Endothelial cell of umbilical vein (primary cell): ENCODE measurements at regions not wholly inside any gene's neighbourhood (a gene's known extent, or its start where the extent isn't known, plus 50 kb on each side); places are given as distances from the start of the nearest gene placed in this dataset.
A peak's percentile ranks its signal among the peaks of the same experiment; 100 is the strongest.

Experiments
- BruUV-seq: library from RNA; stranded (reverse); fragments of 400-500 nt; replicated peaks from 2 replicates; lab custom pipeline; 2021; lab: Mats Ljungman, UMichigan
- CTCF ChIA-PET: fragments of 300-600, 350-600 bp; sonication (Branson Sonifier 250); formaldehyde crosslinking; loops from one replicate; lab custom pipeline; 2021; ENCODE audit warnings: antibody characterized with exemption, inconsistent platforms; lab: Charles Lee
- POLR2A ChIA-PET: fragments of 300-600, 350-600 bp; sonication (Branson Sonifier 250); formaldehyde crosslinking; loops from one replicate; lab custom pipeline; 2021; ENCODE audit warnings: antibody characterized with exemption, inconsistent platforms; lab: Charles Lee
- DNase-seq: peaks from one replicate; pipeline ENCODE4 v3.0.0-alpha.2; 2011; ENCODE audit warnings: low read depth, low spot score
- FAIRE-seq: peaks from 2 replicates; lab custom pipeline; 2011; peaks lifted over from hg19 to GRCh38; lab: Jason Lieb, UNC
- H2AFZ ChIP-seq: 2 replicates; pipeline ENCODE4 v1.6.0; 2012; ENCODE audit warnings: low read depth, low read length, control low read depth, inconsistent platforms
- H3K27ac ChIP-seq: 2 replicates; pipeline ENCODE4 v1.5.1; 2011; ENCODE audit warnings: low read depth, mild to moderate bottlenecking, control low read depth, low read length, moderate library complexity; ENCODE audit not compliant: insufficient read depth
- H3K27me3 ChIP-seq, 2 experiments: 2 replicates each; pipeline versions ENCODE4 v1.6.0 to v1.6.1; 2011; ENCODE audit warnings: low read length in 2 of 2, mixed read lengths in 1 of 2; ENCODE audit not compliant: control insufficient read depth in 2 of 2, insufficient read depth in 2 of 2
- H3K36me3 ChIP-seq, 2 experiments: 2 replicates in 1 of 2; 3 replicates in 1 of 2; pipeline ENCODE4 v1.5.1; 2011; ENCODE audit warnings: low read length in 2 of 2, mild to moderate bottlenecking in 1 of 2, moderate library complexity in 1 of 2; ENCODE audit not compliant: control insufficient read depth in 2 of 2, insufficient read depth in 2 of 2; ENCODE audit errors: extremely low read depth in 1 of 2
- H3K4me1 ChIP-seq: 3 replicates; pipeline ENCODE4 v1.5.1; 2011; ENCODE audit warnings: mild to moderate bottlenecking, low read length; ENCODE audit not compliant: control insufficient read depth, insufficient read depth; ENCODE audit errors: extremely low read depth
- H3K4me2 ChIP-seq: 2 replicates; pipeline ENCODE4 v1.6.1; 2011; ENCODE audit warnings: low read length, control low read depth, mixed read lengths; ENCODE audit not compliant: insufficient read depth
- H3K4me3 ChIP-seq, 3 experiments: fragments of 200-600 bp in 1 of 3; sonication (generic), shearing (Covaris generic) in 1 of 3; replicated peaks in 1 of 3; 2 replicates each; pipeline ENCODE4 v1.5.1; 2011 to 2016; ENCODE audit warnings: control low read depth in 3 of 3, low read length in 3 of 3, mild to moderate bottlenecking in 2 of 3, inconsistent platforms in 1 of 3, low read depth in 1 of 3, moderate library complexity in 1 of 3; ENCODE audit not compliant: insufficient read depth in 1 of 3
- H3K79me2 ChIP-seq: 2 replicates; pipeline ENCODE4 v1.6.0; 2012; ENCODE audit warnings: low read length, inconsistent platforms; ENCODE audit not compliant: control insufficient read depth, insufficient read depth
- H3K9ac ChIP-seq: replicated peaks from 2 replicates; pipeline ENCODE3; 2011; ENCODE audit warnings: low read length, control low read depth; ENCODE audit not compliant: insufficient read depth; ENCODE audit errors: extremely low read depth
- H3K9me1 ChIP-seq: replicated peaks from 3 replicates; pipeline ENCODE4 v1.6.0; 2011; ENCODE audit warnings: mild to moderate bottlenecking, low read length; ENCODE audit not compliant: control insufficient read depth, insufficient read depth; ENCODE audit errors: extremely low read depth
- H3K9me3 ChIP-seq: replicated peaks from 2 replicates; pipeline ENCODE4 v1.5.1; 2012; ENCODE audit warnings: low read length, inconsistent platforms; ENCODE audit not compliant: control insufficient read depth, insufficient read depth
- H4K20me1 ChIP-seq: replicated peaks from 2 replicates; pipeline ENCODE3; 2011; ENCODE audit warnings: mild to moderate bottlenecking, low read length; ENCODE audit not compliant: control insufficient read depth, insufficient read depth; ENCODE audit errors: extremely low read depth
- CTCF ChIP-seq, 2 donors: IDR thresholded peaks; 1 replicate in 1 of 2; 2 replicates in 1 of 2; pipeline ENCODE4 v1.5.1; 2011; ENCODE audit warnings: low read length in 2 of 2, mild to moderate bottlenecking in 2 of 2, moderate library complexity in 2 of 2, control low read depth in 1 of 2, inconsistent platforms in 1 of 2, low read depth in 1 of 2; ENCODE audit not compliant: insufficient read depth in 1 of 2; ENCODE audit errors: extremely low read depth in 1 of 2
- EZH2 ChIP-seq: IDR thresholded peaks from 2 replicates; pipeline ENCODE4 v1.6.1; 2012; ENCODE audit warnings: borderline replicate concordance, low read depth, mild to moderate bottlenecking, moderate library complexity, low read length, inconsistent platforms; ENCODE audit not compliant: severe bottlenecking
- FOS ChIP-seq: IDR thresholded peaks from 2 replicates; pipeline ENCODE4 v1.6.1; 2011; ENCODE audit warnings: mild to moderate bottlenecking, low read length, moderate library complexity, borderline replicate concordance; ENCODE audit not compliant: insufficient read depth
- GATA2 ChIP-seq: IDR thresholded peaks from 2 replicates; pipeline ENCODE4 v1.7.0; 2011; ENCODE audit warnings: low read depth, mild to moderate bottlenecking, moderate library complexity, mixed read lengths, low read length; ENCODE audit not compliant: insufficient read length, insufficient read depth
- JUN ChIP-seq: IDR thresholded peaks from 2 replicates; pipeline ENCODE4 v1.6.1; 2011; ENCODE audit warnings: borderline replicate concordance, low read depth; ENCODE audit not compliant: insufficient read length, insufficient read depth
- MAX ChIP-seq: IDR thresholded peaks from 2 replicates; pipeline ENCODE4 v1.6.1; 2011; ENCODE audit not compliant: insufficient read depth, insufficient read length
- MYC ChIP-seq: IDR thresholded peaks from one replicate; pipeline ENCODE4 v1.6.1; 2011; ENCODE audit warnings: mild to moderate bottlenecking, low read depth, low read length
- POLR2A ChIP-seq: IDR thresholded peaks from 2 replicates; pipeline ENCODE4 v1.6.1; 2012; ENCODE audit warnings: low read depth, mild to moderate bottlenecking, control low read depth, low read length
- POLR2AphosphoS5 ChIP-seq: IDR thresholded peaks from 2 replicates; pipeline ENCODE4 v1.6.1; 2012; ENCODE audit warnings: low read depth, mild to moderate bottlenecking, control low read depth, low read length, moderate library complexity; ENCODE audit not compliant: insufficient read depth
- dilution Hi-C: fragments of 300-500 bp; cut with MboI; formaldehyde crosslinking; loops from one replicate; pipeline ENCODE4 v1.15.0; 2019; ENCODE audit warnings: low sequenced_read_pairs; ENCODE audit not compliant: extremely low pct_ligation_motif_present
- intact Hi-C: fragments of 100-400 bp; cut with micrococcal nuclease; formaldehyde crosslinking; loops from one replicate; pipeline ENCODE4 v1.10.0; 2022

- Histone ChIP-seq H2AFZ (peak overlapping the region; percentile 70), H4K20me1 (no peaks in the 10 kb centered on the region), H3K27me3 (no peaks in the 10 kb centered on the region), H3K9ac (peak overlapping the region; percentile 63), H3K4me3 (no peak overlapping the region), H3K36me3 (no peaks in the 10 kb centered on the region), H3K4me1 (peaks cover 34% of the 10 kb centered on the region), H3K4me2 (peak overlapping the region; percentile 30), H3K79me2 (no peaks in the 10 kb centered on the region), H3K27ac (peak overlapping the region; percentile 97), H3K9me3 (no peaks in the 10 kb centered on the region), H3K9me1 (no peaks in the 10 kb centered on the region)
- peak; percentile 40 for DNase-seq
- ChIA-PET POLR2A (interaction anchor here (1.7 to 2.9 kb wide), 2 partner anchors 78 to 81 kb away, joined by 7 to 20 read pairs; no protein-coding TSS in a partner anchor), CTCF (interaction anchor here (0.7 to 3.8 kb wide), 13 partner anchors 14 to 459 kb away, joined by 3 to 30 read pairs (median 5); no protein-coding TSS in a partner anchor)
- TF ChIP-seq MYC (no peak), POLR2AphosphoS5 (no peak), FOS (no peak), EZH2 (no peak), POLR2A (no peak), MAX (no peak), CTCF (IDR thresholded peaks at IDR 0.05; ENCODE audit: extremely low read depth in 1 of 2, insufficient read depth in 1 of 2, low read depth in 1 of 2, low read length in 2 of 2) (no peak), GATA2 (no peak), JUN (no peak)
- intact Hi-C loops (loop anchor here (1.0 to 10.0 kb wide), 5 partner anchors 33 to 419 kb away; no protein-coding TSS in a partner anchor), dilution Hi-C loops (no loop called here)
- no peak for FAIRE-seq
- no TSS peak for BruUV-seq
Measured at GRCh38 chr21:16116069-16116468, 386.3 kb downstream of the USP25 start.
